ENCODE measurements at regions not wholly inside any gene's neighbourhood (a gene's known extent, or its start where the extent isn't known, plus 50 kb on each side); places are given as distances from the start of the nearest gene placed in this dataset.

DNA sequence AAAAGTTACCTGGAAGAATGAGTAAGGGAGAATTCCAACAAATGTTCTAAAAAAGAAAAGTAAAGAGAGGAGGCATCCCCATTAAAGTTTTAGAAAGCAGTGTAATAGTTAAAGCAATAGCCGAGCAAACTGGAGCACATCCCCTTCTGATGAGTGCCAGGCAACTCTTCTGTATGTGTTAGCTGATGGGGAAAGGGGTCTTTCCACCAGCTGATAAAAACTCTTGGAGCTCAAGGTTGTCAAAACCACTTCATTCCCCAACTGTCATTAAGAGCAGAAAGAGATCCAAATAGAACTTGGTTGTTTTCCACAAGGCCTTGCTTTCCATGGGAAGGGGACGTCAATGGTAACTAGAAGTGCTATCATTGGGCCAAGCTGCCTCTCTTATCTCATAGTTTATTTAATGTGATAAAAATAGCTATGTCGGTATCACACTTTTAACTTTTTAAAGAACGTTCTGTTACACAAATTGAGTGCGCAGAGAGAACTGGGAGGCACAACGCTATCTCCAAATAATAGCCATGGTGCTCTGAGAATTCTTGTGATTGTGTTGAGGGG lies 116.9 kb downstream of the POLR2M start:
- Histone ChIP-seq H3K4me2 (ENCODE audit: insufficient read depth, insufficient read length, low read length) (no peak overlapping the region), H2BK12ac (ENCODE audit: insufficient read length, low read depth, low read length) (no peak overlapping the region), H3K23me2 (ENCODE audit: insufficient read length, low read depth, low read length, poor library complexity, severe bottlenecking) (no peaks in the 10 kb centered on the region), H3K14ac (ENCODE audit: insufficient read depth, low read length) (no peak overlapping the region), H3K4me1 (ENCODE audit: insufficient read depth, low read length) (no peaks in the 10 kb centered on the region), H3K56ac (ENCODE audit: insufficient read length, low read depth, low read length) (no peak overlapping the region), H3K79me1 (ENCODE audit: insufficient read depth, low read depth, low read length, poor library complexity, severe bottlenecking) (no peaks in the 10 kb centered on the region), H2AK5ac (ENCODE audit: insufficient read length, low read length) (no peak overlapping the region), H3T11ph (ENCODE audit: low read length) (no peak overlapping the region), H3K27me3 (ENCODE audit: insufficient read depth, low read length) (no peaks in the 10 kb centered on the region), H2BK120ac (ENCODE audit: low read depth, low read length, poor library complexity, severe bottlenecking) (no peak overlapping the region), H3K27ac (ENCODE audit: insufficient read length, low read depth, low read length) (no peak overlapping the region), H2AFZ (ENCODE audit: low read length) (no peak overlapping the region), H4K20me1 (ENCODE audit: control insufficient read depth, insufficient read depth, insufficient read length) (no peaks in the 10 kb centered on the region), H3K9me3 (ENCODE audit: control insufficient read depth, low read depth, low read length) (no peaks in the 10 kb centered on the region), H3K9ac (ENCODE audit: extremely low read depth, insufficient read length, low read length) (no peak overlapping the region), H2BK15ac (ENCODE audit: low read depth, low read length) (no peak overlapping the region), H4K91ac (ENCODE audit: insufficient read length, low read depth, low read length) (no peak overlapping the region), H3K79me2 (ENCODE audit: insufficient read depth, low read length) (no peaks in the 10 kb centered on the region), H4K5ac (ENCODE audit: insufficient read length, low read depth, low read length) (no peak overlapping the region), H3K4ac (ENCODE audit: low read depth, low read length) (no peak overlapping the region), H4K8ac (replicated peaks; ENCODE audit: insufficient read length, low read depth, low read length) (no peak overlapping the region), H2BK5ac (ENCODE audit: insufficient read length, low read length) (no peak overlapping the region), H3K18ac (ENCODE audit: insufficient read length, low read depth, low read length) (no peak overlapping the region), H2BK20ac (ENCODE audit: low read depth, low read length, poor library complexity, severe bottlenecking) (no peak overlapping the region), H3K23ac (ENCODE audit: insufficient read length, low read depth, low read length) (no peak overlapping the region)
- Mint-ChIP-seq H3K9me3 (no peaks in the 10 kb centered on the region), H3K27ac (no peak overlapping the region), H3K4me1 (no peaks in the 10 kb centered on the region), H3K4me3 (no peak overlapping the region), H3K27me3 (ENCODE audit: low read depth) (peaks cover 5% of the 10 kb centered on the region; the same call in 1 of the 2 replicates), H3K36me3 (ENCODE audit: insufficient read depth in 1 of 3, low read depth in 3 of 3) (no peaks in the 10 kb centered on the region)
- no peak for DNase-seq
- WGBS (ENCODE audit: extremely low coverage, insufficient read length, low lambda C conversion rate): no CpG with 5 or more reads among the region's 6 CpGs
- TF ChIP-seq, protein P1, sequence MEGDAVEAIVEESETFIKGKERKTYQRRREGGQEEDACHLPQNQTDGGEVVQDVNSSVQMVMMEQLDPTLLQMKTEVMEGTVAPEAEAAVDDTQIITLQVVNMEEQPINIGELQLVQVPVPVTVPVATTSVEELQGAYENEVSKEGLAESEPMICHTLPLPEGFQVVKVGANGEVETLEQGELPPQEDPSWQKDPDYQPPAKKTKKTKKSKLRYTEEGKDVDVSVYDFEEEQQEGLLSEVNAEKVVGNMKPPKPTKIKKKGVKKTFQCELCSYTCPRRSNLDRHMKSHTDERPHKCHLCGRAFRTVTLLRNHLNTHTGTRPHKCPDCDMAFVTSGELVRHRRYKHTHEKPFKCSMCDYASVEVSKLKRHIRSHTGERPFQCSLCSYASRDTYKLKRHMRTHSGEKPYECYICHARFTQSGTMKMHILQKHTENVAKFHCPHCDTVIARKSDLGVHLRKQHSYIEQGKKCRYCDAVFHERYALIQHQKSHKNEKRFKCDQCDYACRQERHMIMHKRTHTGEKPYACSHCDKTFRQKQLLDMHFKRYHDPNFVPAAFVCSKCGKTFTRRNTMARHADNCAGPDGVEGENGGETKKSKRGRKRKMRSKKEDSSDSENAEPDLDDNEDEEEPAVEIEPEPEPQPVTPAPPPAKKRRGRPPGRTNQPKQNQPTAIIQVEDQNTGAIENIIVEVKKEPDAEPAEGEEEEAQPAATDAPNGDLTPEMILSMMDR (conservative IDR thresholded peaks at IDR 0.05): no peak
